MM.1S (cell line): ENCODE measurements at regions not wholly inside any gene's neighbourhood (a gene's known extent, or its start where the extent isn't known, plus 50 kb on each side); places are given as distances from the start of the nearest gene placed in this dataset.
"Not testable (repeated sequence)": the region's sequence is repeated elsewhere in the genome, so short reads cannot be mapped to it uniquely, and the experiment has no call there.

Source experiments
- DNase-seq: peaks from one replicate; pipeline ENCODE4 v3.0.0-alpha.2; 2015
- H2AFZ ChIP-seq: fragments of 300-600 bp; sonication (generic); 2 replicates; pipeline ENCODE4 v1.6.0; 2016; ENCODE audit warnings: antibody characterized with exemption, low read length
- H3F3A ChIP-seq: fragments of 300-600 bp; sonication (generic); 2 replicates; pipeline ENCODE4 v1.6.1; 2016; ENCODE audit warnings: mild to moderate bottlenecking, antibody characterized with exemption, low read length, moderate library complexity, mixed read lengths; ENCODE audit not compliant: insufficient read depth
- H3K27ac ChIP-seq: fragments of 300-600 bp; sonication (generic); 2 replicates; pipeline ENCODE4 v1.5.1; 2016; ENCODE audit warnings: mild to moderate bottlenecking, low read length
- H3K27me3 ChIP-seq: fragments of 300-600 bp; sonication (generic); replicated peaks from 2 replicates; pipeline ENCODE4 v1.6.0; 2016; ENCODE audit warnings: low read length; ENCODE audit not compliant: insufficient read depth
- H3K36me3 ChIP-seq: fragments of 300-600 bp; sonication (generic); replicated peaks from 2 replicates; pipeline ENCODE4 v1.6.1; 2016; ENCODE audit warnings: mild to moderate bottlenecking, low read length, mixed read lengths; ENCODE audit not compliant: insufficient read depth
- H3K4me1 ChIP-seq: fragments of 300-600 bp; sonication (generic); 2 replicates; pipeline ENCODE4 v1.6.1; 2016; ENCODE audit warnings: low read length, mixed read lengths
- H3K4me2 ChIP-seq: fragments of 300-600 bp; sonication (generic); 2 replicates; pipeline ENCODE4 v1.6.0; 2016; ENCODE audit warnings: low read depth, low read length
- H3K4me3 ChIP-seq: fragments of 300-600 bp; sonication (generic); 2 replicates; pipeline ENCODE4 v1.5.1; 2016; ENCODE audit warnings: low read length, mixed read lengths
- H3K79me2 ChIP-seq: fragments of 300-600 bp; sonication (generic); 2 replicates; pipeline ENCODE4 v1.6.1; 2016; ENCODE audit warnings: mixed run types, low read length, mixed read lengths
- H3K9ac ChIP-seq: fragments of 300-600 bp; sonication (generic); 2 replicates; pipeline ENCODE4 v1.6.1; 2016; ENCODE audit warnings: low read length, mixed read lengths
- H3K9me2 ChIP-seq: fragments of 300-600 bp; sonication (generic); replicated peaks from 2 replicates; pipeline ENCODE4 v1.6.1; 2016; ENCODE audit warnings: mild to moderate bottlenecking, low read length, mixed read lengths; ENCODE audit not compliant: insufficient read depth
- H3K9me3 ChIP-seq: fragments of 300-600 bp; sonication (generic); replicated peaks from 2 replicates; pipeline ENCODE4 v1.6.1; 2016; ENCODE audit warnings: mild to moderate bottlenecking, low read length, mixed read lengths; ENCODE audit not compliant: insufficient read depth
- H4K20me1 ChIP-seq: fragments of 300-600 bp; sonication (generic); 2 replicates; pipeline ENCODE4 v1.6.1; 2016; ENCODE audit warnings: mild to moderate bottlenecking, low read length, moderate library complexity, mixed read lengths; ENCODE audit not compliant: insufficient read depth

- not testable (repeated sequence) for H3K9me2 ChIP-seq
Observed at GRCh38 chr17:15856745-15857144, 88.2 kb upstream of the ADORA2B start.

GRCh38 chr17:15858082-15858481 is 86.8 kb upstream of the ADORA2B start:
- not testable (repeated sequence) for H3K27me3 ChIP-seq, H3K4me1 ChIP-seq, H3K9me3 ChIP-seq, H4K20me1 ChIP-seq, H3K36me3 ChIP-seq, H3K4me2 ChIP-seq, H3K9me2 ChIP-seq, DNase-seq, H3K27ac ChIP-seq, H3K4me3 ChIP-seq, H3K79me2 ChIP-seq, H3F3A ChIP-seq, H3K9ac ChIP-seq, H2AFZ ChIP-seq

More at GRCh38 chr17:15856745-15857144, 88.2 kb upstream of the ADORA2B start:
- not testable (repeated sequence) for H3K4me3 ChIP-seq, H3K4me1 ChIP-seq, H4K20me1 ChIP-seq, H3K9me3 ChIP-seq, H3K27me3 ChIP-seq, H3F3A ChIP-seq, H3K79me2 ChIP-seq, H2AFZ ChIP-seq, H3K36me3 ChIP-seq, H3K4me2 ChIP-seq, DNase-seq, H3K9ac ChIP-seq, H3K27ac ChIP-seq

- H3K36me3 ChIP-seq, H3K9me3 ChIP-seq, H3K9me2 ChIP-seq, H2AFZ ChIP-seq, H3F3A ChIP-seq, DNase-seq, H3K4me1 ChIP-seq, H3K9ac ChIP-seq, H3K27ac ChIP-seq, H3K4me2 ChIP-seq, H3K79me2 ChIP-seq, H4K20me1 ChIP-seq, H3K27me3 ChIP-seq, H3K4me3 ChIP-seq: not testable (repeated sequence)
Observed at GRCh38 chr17:15860774-15861173, 84.2 kb upstream of the ADORA2B start.

GRCh38 chr17:15864061-15864460 is 80.9 kb upstream of the ADORA2B start:
- H3K4me1 ChIP-seq, H4K20me1 ChIP-seq, H3K27ac ChIP-seq, H3K4me2 ChIP-seq, H3K4me3 ChIP-seq, H2AFZ ChIP-seq, H3K9ac ChIP-seq, H3K27me3 ChIP-seq, H3K9me2 ChIP-seq, H3K36me3 ChIP-seq, H3F3A ChIP-seq, H3K9me3 ChIP-seq, DNase-seq, H3K79me2 ChIP-seq: not testable (repeated sequence)

DNA sequence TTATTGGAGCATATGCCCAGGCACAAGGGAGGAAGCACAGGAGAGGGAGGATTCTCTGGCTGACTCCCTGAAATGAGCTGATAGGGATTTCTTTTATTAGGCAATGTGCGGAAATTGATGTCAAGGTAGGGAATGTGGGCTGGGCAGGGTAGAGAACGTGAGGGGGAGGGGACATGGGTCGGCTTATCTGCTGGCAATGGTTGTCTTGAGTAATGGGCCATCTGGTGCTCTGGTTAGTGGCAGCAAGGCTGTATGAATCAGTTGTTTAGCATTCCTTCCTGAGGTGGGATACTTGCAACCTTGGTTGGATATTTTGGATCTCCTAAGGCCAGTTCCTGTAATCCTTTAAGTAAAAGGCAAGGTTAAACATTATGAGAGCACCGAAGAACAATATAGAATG is 80.5 kb upstream of the ADORA2B start:
- not testable (repeated sequence) for H3K4me1 ChIP-seq, H3K36me3 ChIP-seq, H3K27ac ChIP-seq, H3F3A ChIP-seq, DNase-seq, H3K79me2 ChIP-seq, H3K9me3 ChIP-seq, H3K4me2 ChIP-seq, H3K27me3 ChIP-seq, H3K9ac ChIP-seq, H4K20me1 ChIP-seq, H3K9me2 ChIP-seq, H2AFZ ChIP-seq, H3K4me3 ChIP-seq

DNA sequence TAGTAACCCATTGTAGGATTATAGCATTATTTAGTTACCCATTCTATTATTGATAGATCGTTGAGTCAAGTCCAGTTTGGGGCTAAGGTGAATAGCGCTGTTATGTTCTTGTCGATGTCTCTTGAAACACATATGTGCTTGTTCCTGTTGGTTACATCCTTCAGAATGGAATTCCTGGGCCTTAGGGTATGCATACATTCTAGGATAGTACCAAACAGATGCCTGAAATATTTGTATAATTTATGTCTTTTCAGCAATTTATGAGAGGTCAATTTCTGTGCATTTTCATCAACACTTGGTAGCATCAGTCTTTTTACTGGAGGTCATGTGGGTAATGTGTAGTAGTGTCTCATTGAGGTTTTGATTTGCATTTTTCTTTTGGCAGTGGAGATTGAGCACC is 78.9 kb upstream of the ADORA2B start:
- not testable (repeated sequence) for H3K4me2 ChIP-seq, H3K27me3 ChIP-seq, H3K9me2 ChIP-seq, H4K20me1 ChIP-seq, H3K27ac ChIP-seq, H3K4me1 ChIP-seq, H3F3A ChIP-seq, H3K9ac ChIP-seq, DNase-seq, H3K79me2 ChIP-seq, H3K4me3 ChIP-seq, H2AFZ ChIP-seq, H3K9me3 ChIP-seq, H3K36me3 ChIP-seq

- H2AFZ ChIP-seq, H3K27ac ChIP-seq, H3K9me2 ChIP-seq, H3K4me2 ChIP-seq, H3K36me3 ChIP-seq, DNase-seq, H3K9ac ChIP-seq, H4K20me1 ChIP-seq, H3K4me1 ChIP-seq, H3K4me3 ChIP-seq, H3K27me3 ChIP-seq, H3K9me3 ChIP-seq, H3F3A ChIP-seq, H3K79me2 ChIP-seq: not testable (repeated sequence)
Observed at GRCh38 chr17:15867331-15867730, 77.6 kb upstream of the ADORA2B start.

DNA sequence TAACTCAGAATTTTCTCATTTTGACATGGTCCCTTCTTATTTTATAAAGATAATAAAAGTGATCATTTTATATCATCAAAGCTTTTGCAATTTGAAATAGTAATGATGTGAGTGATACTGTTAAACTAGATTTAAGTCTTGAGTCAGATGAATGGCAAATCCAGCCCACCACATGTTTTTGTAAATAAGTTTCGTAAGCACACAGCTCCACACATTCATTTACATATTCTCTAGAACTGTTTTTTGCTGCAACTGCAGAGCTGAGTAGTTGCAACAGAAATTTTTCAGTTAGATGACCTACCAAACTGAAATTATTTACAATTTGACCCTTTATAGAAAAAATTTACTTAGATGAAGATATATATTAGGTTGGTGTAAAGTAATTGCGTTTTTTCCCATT is 75.1 kb upstream of the ADORA2B start:
- H3K27ac ChIP-seq, H4K20me1 ChIP-seq, H3K27me3 ChIP-seq, H3K4me1 ChIP-seq, H3F3A ChIP-seq, H3K9me2 ChIP-seq, H3K36me3 ChIP-seq, H3K9ac ChIP-seq, H3K4me3 ChIP-seq, H3K9me3 ChIP-seq, H3K4me2 ChIP-seq, H2AFZ ChIP-seq, H3K79me2 ChIP-seq, DNase-seq: not testable (repeated sequence)
